ENCODE measurements at regions not wholly inside any gene's neighbourhood (a gene's known extent, or its start where the extent isn't known, plus 50 kb on each side); places are given as distances from the start of the nearest gene placed in this dataset.

- Histone ChIP-seq H3K4me3 (no peak overlapping the region), H3K9me3 (no peaks in the 10 kb centered on the region), H3K27me3 (no peaks in the 10 kb centered on the region), H3K4me1 (peaks cover 0 to 7% of the 10 kb centered on the region in 2 donors), H3K36me3 (no peaks in the 10 kb centered on the region), H3K27ac (no peak overlapping the region)
- TF ChIP-seq CTCF (IDR thresholded peaks at IDR 0.05), result no peak
- no peak for DNase-seq (ENCODE audit: low spot score)
These were observed 207.1 kb upstream of the MARCKS start for GRCh38 chr6:113649880-113650609.

GRCh38 chr6:113650610-113650979, 206.6 kb upstream of the MARCKS start:
- peaks cover 0 to 7% of the 10 kb centered on the region in 2 donors for H3K4me1 ChIP-seq
- H3K36me3 ChIP-seq, result no peaks in the 10 kb centered on the region
- no peak for DNase-seq (ENCODE audit: low spot score)
- H3K27ac ChIP-seq, result peak overlapping the region; percentile 66 to 80
- TF ChIP-seq CTCF (IDR thresholded peaks at IDR 0.05), result no peak
- H3K4me3 ChIP-seq, result no peak overlapping the region
- H3K27me3 ChIP-seq, result no peaks in the 10 kb centered on the region
- no peaks in the 10 kb centered on the region for H3K9me3 ChIP-seq

GRCh38 chr6:113651120-113651519, 206.0 kb upstream of the MARCKS start:
- H3K27ac ChIP-seq, result peak overlapping the region; percentile 66 to 80
- H3K4me1 ChIP-seq, result peaks cover 0 to 7% of the 10 kb centered on the region in 2 donors
- DNase-seq (ENCODE audit: low spot score), result no peak

GRCh38 chr6:113651920-113652319, 205.2 kb upstream of the MARCKS start:
- Histone ChIP-seq H3K4me1 (peaks cover 0 to 7% of the 10 kb centered on the region in 2 donors), H3K27me3 (no peaks in the 10 kb centered on the region), H3K4me3 (no peak overlapping the region), H3K9me3 (no peaks in the 10 kb centered on the region), H3K36me3 (no peaks in the 10 kb centered on the region), H3K27ac (peak overlapping the region in 1 of 2 donors; percentile 66)
- no peak for DNase-seq (ENCODE audit: low spot score)
- no peak for TF ChIP-seq CTCF (IDR thresholded peaks at IDR 0.05)

More at GRCh38 chr6:113651120-113651519, 206.0 kb upstream of the MARCKS start:
- H3K36me3 ChIP-seq, result no peaks in the 10 kb centered on the region
- no peak for TF ChIP-seq CTCF (IDR thresholded peaks at IDR 0.05)
- H3K4me3 ChIP-seq, result no peak overlapping the region
- no peaks in the 10 kb centered on the region for H3K9me3 ChIP-seq
- no peaks in the 10 kb centered on the region for H3K27me3 ChIP-seq

GRCh38 chr6:113653275-113653674, 203.9 kb upstream of the MARCKS start:
- H3K27me3 ChIP-seq, result no peaks in the 10 kb centered on the region
- no peak overlapping the region for H3K4me3 ChIP-seq
- no peaks in the 10 kb centered on the region for H3K9me3 ChIP-seq
- peaks cover 0 to 7% of the 10 kb centered on the region in 2 donors for H3K4me1 ChIP-seq
- no peak for TF ChIP-seq CTCF (IDR thresholded peaks at IDR 0.05)
- DNase-seq (ENCODE audit: low spot score), result no peak
- H3K36me3 ChIP-seq, result no peaks in the 10 kb centered on the region
- H3K27ac ChIP-seq, result no peak overlapping the region

GRCh38 chr6:113654396-113654795, 202.7 kb upstream of the MARCKS start:
- Histone ChIP-seq H3K9me3 (no peaks in the 10 kb centered on the region), H3K27ac (no peak overlapping the region), H3K4me1 (peaks cover 0 to 7% of the 10 kb centered on the region in 2 donors), H3K4me3 (no peak overlapping the region), H3K36me3 (no peaks in the 10 kb centered on the region), H3K27me3 (no peaks in the 10 kb centered on the region)
- peak; percentile 72 for DNase-seq (ENCODE audit: low spot score)
- TF ChIP-seq CTCF (IDR thresholded peaks at IDR 0.05), result no peak
